SK-N-SH (cell line): ENCODE measurements at regions not wholly inside any gene's neighbourhood (a gene's known extent, or its start where the extent isn't known, plus 50 kb on each side); places are given as distances from the start of the nearest gene placed in this dataset.

ENCODE experiments used
- CHD2 ChIP-seq: fragments of 150-350 bp; IDR thresholded peaks from 2 replicates; pipeline ENCODE4 v1.6.1; 2018; ENCODE audit warnings: low read length; ENCODE audit not compliant: partially characterized antibody
- TF ChIP-seq, protein P1 (sequence below): fragments of 200-600 bp; sonication (generic); IDR thresholded peaks from 2 replicates; pipeline ENCODE4 v1.6.1; 2017; ENCODE audit warnings: antibody characterized with exemption, mild to moderate bottlenecking, moderate library complexity
- TF ChIP-seq, protein P2 (sequence below): IDR thresholded peaks from 2 replicates; pipeline ENCODE4; 2012

DNA sequence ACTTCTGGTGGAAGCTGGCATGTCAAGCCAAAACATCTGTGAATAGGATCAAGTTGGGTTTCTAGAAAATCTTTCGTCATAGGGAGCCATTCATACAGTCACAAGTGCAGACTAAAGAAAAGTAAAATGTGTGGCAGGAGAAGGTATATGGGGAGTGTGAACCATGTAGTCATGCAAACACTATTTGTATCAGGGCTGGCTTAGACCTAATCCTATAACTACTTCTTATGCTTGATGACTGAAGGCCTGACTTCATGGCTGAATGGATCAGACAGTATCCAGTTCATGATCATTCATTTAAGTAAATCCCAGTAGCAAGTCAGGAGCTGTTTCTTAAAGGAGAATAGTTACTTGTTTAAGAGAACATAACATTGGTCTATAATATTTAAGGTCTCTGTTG, 63.8 kb upstream of the DAPK1 start:
- no peak for TF ChIP-seq CHD2
- TF ChIP-seq, protein P1, sequence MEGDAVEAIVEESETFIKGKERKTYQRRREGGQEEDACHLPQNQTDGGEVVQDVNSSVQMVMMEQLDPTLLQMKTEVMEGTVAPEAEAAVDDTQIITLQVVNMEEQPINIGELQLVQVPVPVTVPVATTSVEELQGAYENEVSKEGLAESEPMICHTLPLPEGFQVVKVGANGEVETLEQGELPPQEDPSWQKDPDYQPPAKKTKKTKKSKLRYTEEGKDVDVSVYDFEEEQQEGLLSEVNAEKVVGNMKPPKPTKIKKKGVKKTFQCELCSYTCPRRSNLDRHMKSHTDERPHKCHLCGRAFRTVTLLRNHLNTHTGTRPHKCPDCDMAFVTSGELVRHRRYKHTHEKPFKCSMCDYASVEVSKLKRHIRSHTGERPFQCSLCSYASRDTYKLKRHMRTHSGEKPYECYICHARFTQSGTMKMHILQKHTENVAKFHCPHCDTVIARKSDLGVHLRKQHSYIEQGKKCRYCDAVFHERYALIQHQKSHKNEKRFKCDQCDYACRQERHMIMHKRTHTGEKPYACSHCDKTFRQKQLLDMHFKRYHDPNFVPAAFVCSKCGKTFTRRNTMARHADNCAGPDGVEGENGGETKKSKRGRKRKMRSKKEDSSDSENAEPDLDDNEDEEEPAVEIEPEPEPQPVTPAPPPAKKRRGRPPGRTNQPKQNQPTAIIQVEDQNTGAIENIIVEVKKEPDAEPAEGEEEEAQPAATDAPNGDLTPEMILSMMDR, result no peak
- TF ChIP-seq, protein P2, sequence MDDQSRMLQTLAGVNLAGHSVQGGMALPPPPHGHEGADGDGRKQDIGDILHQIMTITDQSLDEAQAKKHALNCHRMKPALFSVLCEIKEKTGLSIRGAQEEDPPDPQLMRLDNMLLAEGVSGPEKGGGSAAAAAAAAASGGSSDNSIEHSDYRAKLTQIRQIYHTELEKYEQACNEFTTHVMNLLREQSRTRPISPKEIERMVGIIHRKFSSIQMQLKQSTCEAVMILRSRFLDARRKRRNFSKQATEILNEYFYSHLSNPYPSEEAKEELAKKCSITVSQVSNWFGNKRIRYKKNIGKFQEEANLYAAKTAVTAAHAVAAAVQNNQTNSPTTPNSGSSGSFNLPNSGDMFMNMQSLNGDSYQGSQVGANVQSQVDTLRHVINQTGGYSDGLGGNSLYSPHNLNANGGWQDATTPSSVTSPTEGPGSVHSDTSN, result no peak
